T-helper 2 cell (primary cell): ENCODE measurements at regions not wholly inside any gene's neighbourhood (a gene's known extent, or its start where the extent isn't known, plus 50 kb on each side); places are given as distances from the start of the nearest gene placed in this dataset.
"Not testable (repeated sequence)": the region's sequence is repeated elsewhere in the genome, so short reads cannot be mapped to it uniquely, and the experiment has no call there.

ENCODE experiments used
- DNase-seq, 5 experiments: peaks; one replicate each; pipeline versions ENCODE4 v3.0.0 to v3.0.0-alpha.2; 2012 to 2022

DNA sequence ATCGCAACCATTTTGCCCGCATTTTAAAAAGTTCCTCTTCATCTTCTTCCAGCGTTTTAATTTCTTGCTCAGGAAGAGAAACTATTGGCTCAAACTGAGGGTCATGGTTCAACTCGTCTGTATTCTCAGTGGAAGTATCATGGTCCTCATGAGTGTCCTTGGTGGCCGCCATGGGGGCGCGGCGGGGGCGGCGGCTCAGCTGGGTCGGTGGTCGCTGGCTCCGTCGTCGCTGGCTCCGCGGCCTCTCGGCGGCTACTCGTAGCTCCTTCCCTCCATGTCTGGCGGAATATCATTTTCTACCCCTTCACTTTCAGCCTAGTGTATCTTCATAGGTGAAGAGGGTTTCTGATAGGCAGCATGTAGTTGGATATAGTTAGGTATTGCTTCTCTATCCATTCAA is 492.0 kb upstream of the MAGEB18 start:
- DNase-seq: no peak

DNA sequence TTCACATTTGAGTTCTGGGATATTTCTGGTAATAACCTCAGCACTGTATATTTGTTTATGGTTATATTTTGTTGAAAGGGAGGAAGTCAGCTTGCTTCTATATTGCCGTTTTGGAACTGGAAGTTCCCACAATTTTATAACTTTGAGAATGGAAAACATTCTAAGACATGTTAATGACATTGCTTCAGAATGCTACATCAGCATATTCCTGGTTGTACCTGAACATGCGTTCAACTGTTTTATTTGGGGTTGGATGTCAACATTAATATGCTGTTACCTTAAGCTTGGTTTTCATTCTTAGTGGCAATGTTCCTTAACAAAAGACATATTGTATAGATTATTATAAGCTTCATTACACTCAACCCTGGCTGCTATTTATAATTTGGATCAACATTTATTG is 489.4 kb upstream of the MAGEB18 start:
- DNase-seq: no peak

DNA sequence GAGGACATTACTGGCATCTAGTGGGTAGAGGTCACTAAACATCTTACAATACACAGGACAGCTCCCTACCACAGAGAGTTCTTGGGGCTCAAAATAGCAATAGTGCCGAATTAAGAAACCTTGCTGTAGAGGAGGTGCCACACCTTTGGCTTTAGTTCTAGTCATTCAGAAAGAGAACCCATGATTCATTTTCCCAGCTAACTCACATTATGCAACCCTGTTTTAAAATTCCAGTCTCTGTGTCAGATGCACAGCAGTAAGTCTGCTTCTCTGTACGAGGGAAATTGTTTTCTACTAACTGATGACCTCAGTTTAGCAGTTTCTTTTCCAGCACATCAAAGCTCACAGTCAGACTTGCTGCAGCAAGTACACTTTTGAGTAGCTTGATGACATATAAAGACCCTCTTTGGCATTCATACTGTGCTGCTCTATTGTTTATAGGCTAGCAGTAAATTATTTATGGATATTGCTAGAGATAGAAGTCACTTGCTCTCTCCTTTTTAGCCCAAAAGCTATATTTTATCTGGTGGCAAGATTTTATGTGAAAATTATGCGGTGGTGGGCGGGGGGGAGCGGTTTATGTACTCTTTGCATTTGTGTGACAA is 487.8 kb upstream of the MAGEB18 start:
- DNase-seq: no peak

DNA sequence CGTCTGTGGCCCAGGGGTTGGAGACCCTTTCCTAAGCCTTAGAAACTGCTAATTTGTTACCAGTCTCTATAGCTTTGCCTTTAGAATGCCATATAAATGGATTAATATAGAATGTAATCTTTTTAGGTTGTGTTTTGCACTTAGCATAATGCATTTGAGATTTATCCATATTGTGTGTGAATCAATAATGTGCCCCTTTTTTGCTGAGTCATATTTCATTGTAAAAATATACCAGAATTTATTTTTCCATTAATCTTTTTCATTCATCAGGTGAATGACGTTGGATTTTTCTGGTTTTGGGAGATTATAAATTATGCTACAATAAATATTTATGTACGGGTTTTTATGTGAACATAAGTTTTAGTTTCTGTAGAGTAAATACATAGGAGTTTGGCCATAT is 478.8 kb upstream of the MAGEB18 start:
- no peak for DNase-seq

DNA sequence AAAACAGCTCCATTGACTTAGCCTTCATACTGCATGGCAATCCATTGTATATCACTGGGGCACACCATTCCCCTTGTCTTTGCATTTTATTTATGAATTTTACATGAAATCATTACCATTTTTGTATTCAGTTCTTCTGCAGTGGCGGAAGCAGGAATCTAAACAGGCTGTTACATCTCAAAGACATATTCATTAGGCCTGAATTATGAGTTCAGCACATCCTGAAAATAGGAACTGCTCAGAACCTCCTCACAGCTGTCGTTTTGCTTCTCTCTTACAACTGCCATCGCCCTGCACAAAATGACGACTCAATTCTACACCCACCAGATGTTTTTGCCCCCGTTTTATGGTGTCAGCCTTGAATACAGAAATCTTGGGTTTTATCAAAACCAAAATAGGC is 474.4 kb upstream of the MAGEB18 start:
- DNase-seq: no peak

DNA sequence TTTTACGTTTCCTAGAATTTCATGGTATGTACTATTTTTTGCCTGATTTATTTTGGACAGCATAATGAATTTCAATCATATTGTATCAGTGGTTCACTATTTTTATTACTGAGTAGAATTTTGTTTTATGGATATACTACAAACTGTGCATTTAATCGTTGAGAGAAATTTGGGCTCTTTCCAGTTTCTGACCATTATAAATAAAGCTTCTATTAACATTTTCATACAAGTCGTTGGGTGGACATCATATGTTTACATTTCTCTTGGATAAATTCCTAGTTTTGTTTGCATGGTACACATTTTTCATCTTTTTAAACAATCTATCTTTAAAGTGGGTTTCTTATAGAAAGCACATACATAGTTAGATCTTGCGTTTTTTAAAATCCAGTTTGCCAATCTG is 472.7 kb upstream of the MAGEB18 start:
- no peak for DNase-seq

DNA sequence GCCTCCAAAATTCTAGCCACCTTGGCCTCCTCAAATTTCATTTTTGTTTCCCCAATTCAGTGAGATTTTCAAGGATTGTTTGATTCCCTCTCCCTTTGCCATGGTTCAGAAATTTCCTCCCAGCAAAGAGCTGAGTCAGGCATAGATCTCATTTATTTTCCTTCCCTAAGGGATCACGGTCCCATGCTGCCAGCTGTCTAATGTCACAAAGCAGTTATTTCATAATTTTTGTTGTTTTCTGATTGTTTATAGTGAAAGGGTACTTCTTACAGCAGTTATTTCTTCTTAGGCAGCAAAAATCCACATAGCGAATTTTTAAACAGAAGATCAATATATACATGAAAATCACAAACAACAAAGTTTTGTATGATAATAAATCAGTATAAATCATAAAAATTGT is 470.5 kb upstream of the MAGEB18 start:
- no peak for DNase-seq

DNA sequence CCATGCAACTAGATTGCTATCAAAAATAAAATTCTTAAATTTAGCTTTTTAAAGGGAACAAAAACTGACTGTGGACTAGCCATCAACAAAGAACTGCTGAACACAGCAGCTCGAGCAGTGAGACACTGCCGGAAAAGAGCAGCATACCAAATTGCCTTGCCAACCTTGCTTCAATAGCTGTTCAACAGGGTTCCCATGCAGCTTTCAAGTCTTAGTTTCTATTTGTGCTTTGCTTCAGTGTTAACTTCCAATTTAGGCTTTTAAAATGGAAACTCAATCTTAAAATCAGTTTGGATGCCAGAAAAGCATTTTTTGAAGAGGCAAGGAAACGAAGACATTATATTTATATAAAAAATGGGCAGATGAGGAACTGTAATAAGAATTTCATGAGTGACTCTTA is 463.4 kb upstream of the MAGEB18 start:
- DNase-seq: no peak

DNA sequence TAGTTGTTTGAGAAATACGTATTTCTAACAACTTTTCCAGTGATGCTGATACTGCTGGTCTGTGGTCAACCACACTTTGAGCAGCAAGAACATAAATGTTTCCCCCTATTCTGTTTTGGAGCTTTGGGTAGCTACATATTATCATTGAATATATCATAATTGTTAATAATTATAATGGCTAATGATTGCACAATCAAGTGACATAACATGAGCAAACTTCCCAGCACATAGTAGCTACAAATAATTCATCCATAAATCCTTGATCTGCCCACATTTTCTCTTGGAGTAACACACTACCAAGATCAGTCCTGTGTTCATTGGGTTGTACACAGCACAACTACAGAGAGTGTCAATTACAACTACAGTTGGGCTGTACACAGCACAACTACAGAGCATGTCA is 436.3 kb upstream of the MAGEB18 start:
- DNase-seq: no peak

DNA sequence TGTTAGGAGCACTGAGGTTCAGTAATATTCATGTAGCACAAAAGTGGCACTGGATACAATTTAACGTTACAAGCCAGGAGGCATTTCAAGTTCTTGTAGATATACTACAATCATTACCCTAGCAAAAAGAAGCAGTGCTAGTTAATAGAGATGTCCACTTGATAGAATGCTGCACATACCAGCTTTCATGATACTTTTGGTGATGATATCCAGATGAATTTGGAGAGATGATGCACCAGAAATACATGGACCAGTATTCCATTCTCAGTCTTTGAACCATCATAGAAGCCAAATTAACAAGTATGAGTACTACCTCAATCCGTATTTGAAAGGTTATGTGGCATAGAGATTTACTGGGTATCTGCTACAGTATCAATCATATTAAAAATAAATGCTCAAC is 421.0 kb upstream of the MAGEB18 start:
- no peak for DNase-seq

DNA sequence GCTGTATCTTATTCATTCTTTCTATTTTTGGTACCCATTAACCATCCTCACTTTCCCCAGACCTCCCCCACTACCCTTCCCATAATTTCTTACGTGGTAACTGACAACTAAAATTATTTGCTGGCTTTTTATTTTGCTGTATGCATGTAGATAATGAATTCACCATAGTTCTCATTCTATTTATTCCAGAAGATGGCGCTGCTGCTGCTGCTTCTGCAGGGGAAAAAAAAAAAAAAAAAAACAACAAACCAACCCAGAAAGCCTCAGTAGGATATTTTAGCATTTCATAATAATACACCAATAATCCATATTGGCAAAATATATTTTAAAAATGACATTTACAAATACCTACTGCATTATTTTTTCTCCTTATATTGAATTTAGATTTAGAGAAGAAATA is 416.6 kb upstream of the MAGEB18 start:
- DNase-seq: peak in 1 of 5 experiments; percentile 0

DNA sequence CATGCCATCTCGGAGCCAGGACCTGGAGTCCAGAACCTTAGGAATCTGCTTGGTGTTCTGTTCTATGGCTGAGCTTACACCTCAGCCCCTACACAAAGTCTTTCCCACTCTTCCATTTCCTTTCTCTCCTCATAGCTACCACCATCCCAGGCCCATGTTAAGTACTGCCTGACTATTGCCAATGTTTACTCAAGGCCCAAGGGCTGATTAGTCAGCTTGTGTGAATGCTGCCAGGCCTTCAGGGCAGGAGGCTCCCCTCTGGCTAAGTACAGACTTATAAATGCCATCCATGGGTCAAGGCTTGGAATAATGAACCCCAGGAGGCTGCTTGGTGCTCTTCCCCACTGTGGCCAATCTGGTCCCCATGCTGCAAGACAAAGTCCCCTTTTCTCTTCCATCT is 411.6 kb upstream of the MAGEB18 start:
- DNase-seq: no peak

DNA sequence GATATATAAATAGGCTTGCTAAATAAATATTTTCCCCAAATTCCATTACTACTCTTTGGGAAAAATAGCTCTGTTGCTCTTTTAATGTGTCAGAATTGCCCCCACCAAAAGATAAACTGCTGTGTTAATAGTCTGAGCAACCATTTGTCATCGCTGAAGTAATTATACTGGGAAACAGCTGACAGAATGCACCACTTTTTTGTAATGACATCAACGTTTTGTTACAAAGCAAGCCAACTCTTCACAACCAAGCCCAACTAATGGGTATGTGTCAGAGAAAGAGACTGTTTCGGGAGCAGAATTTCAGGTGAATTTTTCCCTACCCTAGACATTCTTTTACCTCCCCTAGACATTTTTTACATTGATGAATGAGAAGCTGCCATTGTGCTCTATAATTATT is 405.0 kb upstream of the MAGEB18 start:
- DNase-seq: no peak

DNA sequence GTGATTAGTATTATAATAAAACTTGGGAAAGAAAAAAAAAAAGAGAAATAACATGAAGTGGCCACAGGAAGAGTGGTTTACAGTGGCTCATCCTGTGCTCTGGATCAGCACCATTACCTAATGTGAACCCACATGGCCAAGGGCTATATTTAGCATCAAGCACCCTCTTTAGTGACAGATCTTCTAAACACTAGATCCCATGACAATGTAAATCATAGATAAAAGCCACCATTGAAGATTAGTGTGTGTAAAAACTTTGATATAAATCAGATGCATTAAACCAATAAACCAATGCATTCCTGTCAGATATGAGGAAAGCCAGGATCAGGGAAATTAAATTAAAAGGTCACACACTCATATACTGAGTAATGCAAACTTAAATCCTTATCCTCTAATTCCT is 400.6 kb upstream of the MAGEB18 start:
- no peak for DNase-seq

DNA sequence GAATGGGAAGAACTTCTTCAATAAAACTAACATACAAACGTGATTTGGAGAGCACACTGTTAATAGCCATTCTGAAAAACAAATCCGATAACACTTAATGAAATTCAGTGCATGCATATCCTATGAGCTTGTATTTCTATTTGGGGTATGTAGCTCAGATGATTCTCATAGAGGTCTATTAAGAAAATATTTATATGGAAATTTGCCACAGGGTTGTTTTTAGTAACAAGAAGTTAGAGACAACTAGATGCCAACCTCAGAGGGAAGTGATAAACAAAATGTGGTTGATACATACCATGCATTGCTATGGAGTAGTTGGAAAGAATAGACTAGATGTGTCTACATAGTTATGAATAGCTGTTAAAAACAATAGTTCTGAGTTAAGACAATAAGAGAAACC is 395.8 kb upstream of the MAGEB18 start:
- no peak for DNase-seq

DNA sequence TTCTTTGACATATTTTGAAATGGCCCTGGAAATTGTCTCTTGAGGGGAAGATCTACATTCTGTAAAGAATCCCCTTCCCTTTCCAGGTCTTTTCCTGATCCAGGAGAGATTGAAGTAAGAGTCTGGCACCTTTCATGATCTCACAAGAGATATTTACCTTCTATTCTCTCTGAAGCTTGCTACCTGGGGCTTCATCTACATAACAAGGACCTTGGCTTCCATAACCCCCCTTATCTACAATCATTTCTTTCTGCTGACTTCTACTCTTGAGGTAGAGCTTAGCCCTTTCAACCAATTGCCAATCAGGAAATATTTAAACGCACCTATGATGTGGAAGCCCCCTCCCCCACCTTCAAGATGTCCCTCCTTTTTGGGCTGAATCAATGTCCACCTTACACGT is 383.7 kb upstream of the MAGEB18 start:
- DNase-seq: no peak

DNA sequence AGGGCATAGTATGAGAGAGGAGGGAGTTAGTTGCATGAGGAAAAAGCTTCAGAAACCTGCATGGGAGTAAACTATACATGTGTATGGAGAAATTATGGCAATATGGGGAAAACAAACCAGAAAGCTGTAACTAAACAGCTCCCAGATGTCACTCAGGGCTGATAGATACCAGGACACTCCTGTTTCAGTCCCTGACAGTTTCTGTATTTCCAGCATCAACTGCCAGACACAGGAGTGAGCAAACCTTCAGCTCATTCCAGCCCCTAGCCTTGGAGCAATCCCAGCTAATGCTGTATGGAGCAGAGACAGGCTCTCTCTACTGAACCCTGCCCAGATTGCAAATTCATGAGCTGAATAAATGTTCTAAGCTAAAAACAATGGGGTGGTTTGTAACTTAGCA is 382.9 kb upstream of the MAGEB18 start:
- no peak for DNase-seq

DNA sequence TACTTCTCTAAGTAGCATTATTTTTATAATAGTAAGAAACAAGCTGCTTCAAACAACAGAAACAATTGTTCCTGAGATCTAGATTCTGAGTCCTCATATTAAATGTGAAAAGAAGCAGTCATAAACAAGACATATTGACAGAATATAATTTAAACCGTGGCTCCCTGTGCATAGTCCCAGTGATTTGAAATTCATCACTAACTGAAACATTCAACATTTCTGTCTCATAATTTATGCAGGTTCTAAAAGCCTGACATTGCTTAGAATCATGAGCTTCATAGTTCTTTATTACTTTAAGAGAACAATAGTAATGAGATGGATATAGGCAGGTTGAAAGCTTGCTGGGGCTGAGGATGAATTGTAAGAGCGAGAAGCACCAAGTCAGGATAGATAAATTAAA is 375.5 kb upstream of the MAGEB18 start:
- DNase-seq: no peak

DNA sequence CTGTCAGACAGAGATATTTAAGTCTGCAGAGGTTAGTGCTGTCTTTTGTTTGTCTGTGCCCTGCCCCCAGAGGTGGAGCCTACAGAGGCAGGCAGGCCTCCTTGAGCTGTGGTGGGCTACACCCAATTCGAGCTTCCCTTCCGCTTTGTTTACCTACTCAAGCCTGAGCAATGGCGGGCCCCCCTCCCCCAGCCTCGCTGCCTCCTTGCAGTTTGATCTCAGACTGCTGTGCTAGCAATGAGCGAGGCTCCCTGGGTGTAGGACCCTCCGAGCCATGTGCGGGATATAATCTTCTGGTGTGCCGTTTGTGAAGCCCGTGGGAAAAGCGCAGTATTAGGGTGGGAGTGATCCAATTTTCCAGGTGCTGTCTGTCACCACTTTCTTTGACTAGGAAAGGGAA is 366.3 kb upstream of the MAGEB18 start:
- not testable (repeated sequence) for DNase-seq

DNA sequence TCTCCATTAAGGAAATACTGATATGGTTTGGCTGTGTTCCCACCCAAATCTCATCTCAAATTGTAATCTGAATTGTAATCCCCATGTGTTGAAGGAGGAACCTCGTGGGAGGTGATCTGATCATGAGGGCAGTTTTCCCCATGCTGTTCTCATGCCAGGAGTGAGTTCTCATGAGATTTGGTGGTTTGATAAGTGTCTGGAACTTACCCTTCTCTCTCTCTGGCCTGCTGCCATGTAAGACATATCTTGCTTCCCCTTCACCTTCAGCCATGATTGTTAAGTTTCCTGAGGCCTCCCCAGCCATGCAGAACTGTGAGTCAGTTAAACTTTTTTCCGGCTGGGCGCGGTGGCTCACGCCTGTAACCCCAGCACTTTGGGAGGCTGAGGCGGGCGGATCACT is 340.3 kb upstream of the MAGEB18 start:
- DNase-seq: not testable (repeated sequence)

DNA sequence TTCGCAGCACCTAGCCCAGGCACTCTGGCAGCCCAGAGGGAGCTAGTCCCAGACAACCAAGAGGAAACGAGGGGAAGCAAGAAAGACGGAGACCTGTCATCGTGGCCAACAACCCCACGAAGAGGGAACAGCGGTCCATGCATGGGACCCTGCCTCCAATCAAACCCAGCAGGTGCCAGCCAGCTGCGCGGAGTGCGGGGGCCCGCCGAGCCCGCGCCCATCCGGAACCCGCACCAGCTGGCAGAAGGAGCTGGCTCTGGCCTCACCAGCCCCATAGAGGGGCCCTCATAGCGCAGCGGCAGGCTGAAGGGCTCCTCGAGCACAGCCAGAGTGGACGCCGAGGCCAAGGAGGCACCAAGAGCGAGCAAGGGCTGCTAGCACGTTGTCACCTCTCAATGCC is 332.4 kb upstream of the MAGEB18 start:
- DNase-seq: no peak

DNA sequence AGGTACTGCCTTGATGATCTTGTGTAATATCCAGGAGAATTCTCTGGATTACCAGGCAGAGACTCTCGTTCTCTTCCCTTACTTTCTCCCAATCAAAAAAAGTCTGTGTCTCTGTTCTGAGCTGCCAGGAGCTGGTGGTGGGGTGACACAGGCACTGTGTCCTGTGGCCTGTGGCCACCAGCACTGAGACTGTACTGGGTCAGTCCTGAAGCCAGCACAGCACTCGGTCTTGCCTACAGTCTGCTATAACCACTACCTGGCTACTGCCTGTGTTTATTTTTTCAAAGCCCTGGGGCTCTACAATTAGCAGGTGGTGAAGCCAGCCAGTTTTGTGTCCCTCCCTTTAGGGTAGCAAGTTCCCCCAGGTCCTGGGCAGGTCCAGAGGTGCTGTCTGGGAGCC is 331.1 kb upstream of the MAGEB18 start:
- no peak for DNase-seq

DNA sequence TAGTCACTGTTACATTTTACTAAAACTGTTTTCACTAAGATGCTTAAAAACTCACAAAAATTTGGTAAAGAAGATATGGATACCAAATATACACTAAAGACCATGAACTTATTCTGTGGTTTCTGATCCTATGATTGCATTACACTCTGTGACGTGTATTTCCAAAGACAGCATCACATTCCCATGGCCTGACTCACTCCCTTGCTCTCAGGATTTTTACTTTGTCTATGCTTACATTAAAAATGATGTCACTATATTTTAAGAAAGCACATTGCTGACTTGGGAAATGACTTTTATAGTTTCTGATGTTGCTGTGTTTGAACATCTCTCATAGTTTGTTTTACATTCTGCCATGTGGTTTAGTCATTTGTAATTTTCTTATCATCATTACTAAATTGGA is 327.9 kb upstream of the MAGEB18 start:
- DNase-seq: no peak

DNA sequence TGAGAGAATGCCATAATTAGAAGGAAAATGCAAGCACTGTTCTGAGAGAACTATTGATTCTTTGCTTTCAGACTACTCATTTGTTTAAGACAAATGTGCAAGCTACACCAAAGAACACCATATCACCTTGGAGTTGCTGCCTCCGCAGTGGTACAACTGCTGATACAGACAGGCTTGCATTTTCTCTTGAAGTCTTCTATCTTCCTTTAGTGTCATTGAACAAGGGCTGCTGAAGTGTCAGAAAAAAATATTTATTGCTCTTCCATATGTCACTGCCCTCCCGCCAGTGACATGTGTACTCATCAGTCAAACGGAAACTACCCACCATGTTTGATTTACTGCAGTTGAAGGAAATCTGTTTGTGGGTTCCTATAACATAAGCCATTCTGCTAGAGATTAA is 318.3 kb upstream of the MAGEB18 start:
- no peak for DNase-seq

DNA sequence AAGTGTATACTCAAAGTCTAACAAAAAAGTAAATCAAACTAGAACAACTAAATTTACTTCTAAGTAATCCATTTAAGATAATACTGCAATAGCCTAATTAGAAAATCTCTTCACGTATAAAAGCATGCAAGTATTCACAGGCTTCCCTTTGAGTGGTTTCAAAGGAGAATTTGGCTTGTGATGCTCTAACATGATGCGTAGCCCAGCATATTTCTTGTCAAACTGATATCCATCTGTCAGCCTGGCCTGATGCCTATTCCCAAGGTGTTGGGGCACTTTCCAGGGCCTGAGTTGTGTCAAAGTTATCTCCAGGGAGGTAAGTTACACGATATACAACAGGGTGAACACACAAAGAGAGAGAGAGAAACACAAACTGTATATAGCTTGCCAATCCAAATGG is 287.0 kb upstream of the MAGEB18 start:
- no peak for DNase-seq

DNA sequence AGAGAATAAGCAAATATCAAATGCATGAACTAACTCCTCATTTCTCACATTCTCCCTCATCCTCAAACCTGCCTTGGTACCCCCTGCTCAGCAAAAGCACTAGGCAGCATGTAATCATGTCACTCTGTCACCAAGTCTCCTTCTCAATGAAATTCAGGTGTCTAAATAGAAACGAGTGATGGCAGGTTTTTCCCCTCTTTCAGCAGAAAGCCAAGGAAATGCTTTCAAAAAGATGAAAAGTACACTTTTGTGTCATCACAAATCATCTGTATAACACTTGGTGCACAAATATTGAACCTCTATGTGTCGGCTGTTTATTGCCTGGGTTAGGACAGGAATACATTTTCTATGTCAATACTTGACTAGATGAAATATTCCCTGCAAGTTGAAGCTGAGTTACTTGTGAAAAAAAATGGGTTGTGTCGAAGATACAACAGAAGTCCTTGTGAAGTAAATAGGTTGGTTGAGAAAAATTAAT is 285.1 kb upstream of the MAGEB18 start:
- DNase-seq: no peak
